CD4-positive, alpha-beta memory T cell (primary cell): ENCODE measurements at regions not wholly inside any gene's neighbourhood (a gene's known extent, or its start where the extent isn't known, plus 50 kb on each side); places are given as distances from the start of the nearest gene placed in this dataset.

Experiments
- CTCF ChIA-PET: fragments of 350-600 bp; sonication (Branson Sonifier 250); formaldehyde crosslinking; loops from one replicate; lab custom pipeline; 2021; ENCODE audit warnings: inconsistent platforms; ENCODE audit not compliant: partially characterized antibody; lab: Charles Lee
- POLR2A ChIA-PET: fragments of 350-600 bp; sonication (Branson Sonifier 250); formaldehyde crosslinking; loops from one replicate; lab custom pipeline; 2021; ENCODE audit not compliant: partially characterized antibody; lab: Charles Lee
- DNase-seq, 5 donors: peaks; one replicate each; pipeline versions ENCODE4 v3.0.0 to v3.0.0-alpha.2; 2020 to 2022; ENCODE audit warnings: mixed read lengths in 1 of 5
- H3K27ac ChIP-seq: one replicate; pipeline ENCODE4 v1.7.0; 2013; ENCODE audit warnings: low read depth, low read length
- H3K27me3 ChIP-seq: 2 replicates; pipeline ENCODE4 v1.7.0; 2013; ENCODE audit warnings: mild to moderate bottlenecking, low read length, moderate library complexity; ENCODE audit not compliant: insufficient read depth
- H3K36me3 ChIP-seq: 2 replicates; pipeline ENCODE4 v1.7.0; 2013; ENCODE audit warnings: mild to moderate bottlenecking, low read length, moderate library complexity; ENCODE audit not compliant: insufficient read depth
- H3K4me1 ChIP-seq: 2 replicates; pipeline ENCODE4 v1.7.0; 2013; ENCODE audit warnings: mild to moderate bottlenecking, low read length, moderate library complexity; ENCODE audit not compliant: insufficient read depth
- H3K4me3 ChIP-seq, 2 donors: one replicate each; pipeline ENCODE4 v1.7.0; 2013; ENCODE audit warnings: low read length in 2 of 2, mild to moderate bottlenecking in 1 of 2
- H3K9me3 ChIP-seq, 2 donors: one replicate each; pipeline ENCODE4 v1.7.0; 2013; ENCODE audit warnings: low read length in 2 of 2, control low read depth in 1 of 2; ENCODE audit not compliant: control insufficient read depth in 1 of 2
- H3K27ac Mint-ChIP-seq, 7 donors: one replicate each; pipeline ENCODE4 v1.8.0; 2020 to 2021; ENCODE audit warnings: mixed read lengths in 7 of 7, mild to moderate bottlenecking in 6 of 7, inconsistent platforms in 3 of 7, moderate library complexity in 3 of 7
- H3K27me3 Mint-ChIP-seq, 2 donors: one replicate each; pipeline ENCODE4 v1.8.0; 2020 to 2021; ENCODE audit warnings: mixed read lengths in 2 of 2
- H3K36me3 Mint-ChIP-seq, 2 donors: one replicate each; pipeline ENCODE4 v1.8.0; 2020 to 2021; ENCODE audit warnings: mixed read lengths in 2 of 2, inconsistent platforms in 1 of 2, mild to moderate bottlenecking in 1 of 2
- H3K4me1 Mint-ChIP-seq, 4 donors: one replicate each; pipeline ENCODE4 v1.8.0; 2020 to 2021; ENCODE audit warnings: mixed read lengths in 4 of 4, mild to moderate bottlenecking in 1 of 4
- H3K4me3 Mint-ChIP-seq, 8 donors: one replicate each; pipeline ENCODE4 v1.8.0; 2020 to 2021; ENCODE audit warnings: mixed read lengths in 8 of 8, mild to moderate bottlenecking in 7 of 8, moderate library complexity in 6 of 8, inconsistent platforms in 3 of 8
- H3K9me3 Mint-ChIP-seq, 8 donors: one replicate each; pipeline ENCODE4 v1.8.0; 2020 to 2021; ENCODE audit warnings: mixed read lengths in 8 of 8, mild to moderate bottlenecking in 5 of 8, inconsistent platforms in 3 of 8, moderate library complexity in 1 of 8
- intact Hi-C: fragments of 100-400 bp; cut with micrococcal nuclease; formaldehyde crosslinking; loops from one replicate; pipeline ENCODE4 v1.15.1; 2023

DNA sequence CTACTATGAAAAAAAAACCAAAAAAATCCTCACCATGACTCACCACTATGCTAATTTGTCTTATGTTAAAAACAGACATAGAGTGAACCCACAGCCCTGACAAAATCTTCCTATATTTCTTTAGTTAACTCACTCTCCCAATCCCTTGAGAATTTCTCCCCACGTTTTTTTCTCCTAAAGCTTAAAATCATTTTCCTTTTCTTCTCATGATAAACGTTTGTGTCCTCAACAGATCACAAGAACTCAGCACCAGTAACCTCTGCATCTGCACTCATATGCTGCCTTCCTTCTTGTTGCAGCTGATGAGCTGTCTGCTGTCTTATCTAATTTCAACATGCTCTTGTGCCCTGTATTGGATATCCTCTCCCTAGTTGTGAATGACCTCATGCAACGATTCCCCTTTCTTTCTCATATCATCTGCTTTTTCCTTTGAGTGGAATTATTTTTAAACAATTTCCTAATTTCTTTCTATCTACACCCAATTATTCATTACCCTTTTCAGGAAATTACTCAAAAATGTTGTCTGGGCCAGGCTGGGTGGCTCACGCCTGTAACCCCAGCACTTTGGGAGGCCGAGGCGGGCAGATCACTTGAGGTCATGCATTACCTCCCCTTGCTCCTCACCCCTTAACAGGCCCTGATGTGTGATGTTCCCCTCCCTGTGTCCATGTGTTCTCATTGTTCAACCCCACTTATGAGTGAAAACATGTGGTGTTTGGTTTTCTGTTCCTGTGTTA lies 427.5 kb upstream of the MGAT4C start:
- ChIA-PET CTCF (no interaction called here), POLR2A (no interaction called here)
- Histone ChIP-seq H3K4me1 (no peaks in the 10 kb centered on the region), H3K36me3 (no peaks in the 10 kb centered on the region), H3K27ac (no peak overlapping the region), H3K4me3 (no peak overlapping the region), H3K9me3 (no peaks in the 10 kb centered on the region), H3K27me3 (no peaks in the 10 kb centered on the region)
- no peak overlapping the region for H3K27ac Mint-ChIP-seq
- no peaks in the 10 kb centered on the region for H3K27me3 Mint-ChIP-seq
- no peak overlapping the region for H3K4me3 Mint-ChIP-seq
- H3K9me3 Mint-ChIP-seq = peaks cover 0 to 20% (median 10%) of the 10 kb centered on the region in 8 donors
- no peaks in the 10 kb centered on the region for H3K36me3 Mint-ChIP-seq
- DNase-seq = no peak
- intact Hi-C loops = no loop called here
- no peaks in the 10 kb centered on the region for H3K4me1 Mint-ChIP-seq

DNA sequence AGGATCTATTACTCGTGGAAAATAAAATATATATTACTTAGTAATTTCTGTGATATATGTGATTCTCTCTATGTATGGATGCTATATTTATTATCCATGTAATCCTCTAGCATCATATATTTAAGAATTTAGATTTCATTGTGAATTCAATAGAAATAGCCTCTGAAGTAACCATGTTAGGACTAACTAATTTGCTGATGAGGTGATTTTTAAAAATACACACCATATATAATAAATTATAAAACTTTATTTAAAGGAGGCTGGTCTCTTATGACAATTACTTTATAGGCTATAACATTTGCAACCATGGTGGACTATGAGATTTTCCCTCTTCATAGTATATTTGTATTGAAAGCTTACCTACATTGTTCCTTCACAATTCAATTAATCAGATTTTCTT lies 424.9 kb upstream of the MGAT4C start:
- no peaks in the 10 kb centered on the region for H3K36me3 Mint-ChIP-seq
- intact Hi-C loops = no loop called here
- no peaks in the 10 kb centered on the region for H3K27me3 Mint-ChIP-seq
- no peak overlapping the region for H3K4me3 Mint-ChIP-seq
- Histone ChIP-seq H3K4me3 (no peak overlapping the region), H3K27ac (no peak overlapping the region), H3K4me1 (no peaks in the 10 kb centered on the region), H3K27me3 (no peaks in the 10 kb centered on the region), H3K36me3 (no peaks in the 10 kb centered on the region), H3K9me3 (no peaks in the 10 kb centered on the region)
- no peak overlapping the region for H3K27ac Mint-ChIP-seq
- POLR2A ChIA-PET = no interaction called here
- CTCF ChIA-PET = no interaction called here
- no peak for DNase-seq
- no peaks in the 10 kb centered on the region for H3K4me1 Mint-ChIP-seq
- peaks cover 0 to 9% (median 4%) of the 10 kb centered on the region in 8 donors for H3K9me3 Mint-ChIP-seq

DNA sequence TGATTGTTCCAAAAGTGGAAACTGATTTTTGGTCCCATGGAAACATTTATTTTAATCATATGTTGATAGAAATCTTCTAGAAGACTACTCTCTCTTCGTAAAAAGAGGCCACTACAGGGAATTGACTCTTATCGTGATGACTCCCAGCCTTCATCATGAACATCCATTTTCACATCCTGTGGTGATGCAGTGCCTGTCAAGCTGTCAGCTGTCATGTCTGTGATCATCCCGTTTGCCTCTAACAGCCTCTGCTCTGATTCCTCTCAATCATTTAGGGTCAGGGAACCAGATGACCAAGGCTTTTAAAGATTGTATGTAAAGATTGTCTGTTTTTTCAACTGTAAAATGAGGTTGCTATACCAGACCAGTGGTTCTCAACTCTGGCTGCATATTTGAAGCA lies 419.0 kb upstream of the MGAT4C start:
- Histone ChIP-seq H3K36me3 (no peaks in the 10 kb centered on the region), H3K4me3 (no peak overlapping the region), H3K27ac (no peak overlapping the region), H3K27me3 (no peaks in the 10 kb centered on the region), H3K4me1 (no peaks in the 10 kb centered on the region), H3K9me3 (no peaks in the 10 kb centered on the region)
- POLR2A ChIA-PET = no interaction called here
- Mint-ChIP-seq H3K9me3 (peaks cover 0 to 9% (median 4%) of the 10 kb centered on the region in 8 donors), H3K27ac (no peak overlapping the region), H3K27me3 (no peaks in the 10 kb centered on the region), H3K4me3 (no peak overlapping the region), H3K4me1 (no peaks in the 10 kb centered on the region), H3K36me3 (no peaks in the 10 kb centered on the region)
- no peak for DNase-seq
- intact Hi-C loops = no loop called here
- CTCF ChIA-PET = no interaction called here

GRCh38 chr12:86670986-86671385 lies 414.8 kb upstream of the MGAT4C start:
- Mint-ChIP-seq H3K4me3 (no peak overlapping the region), H3K27me3 (no peaks in the 10 kb centered on the region), H3K36me3 (no peaks in the 10 kb centered on the region), H3K4me1 (no peaks in the 10 kb centered on the region), H3K27ac (no peak overlapping the region), H3K9me3 (peaks cover 0 to 18% (median 7%) of the 10 kb centered on the region in 8 donors)
- Histone ChIP-seq H3K36me3 (no peaks in the 10 kb centered on the region), H3K27me3 (no peaks in the 10 kb centered on the region), H3K4me3 (no peak overlapping the region), H3K9me3 (peaks cover 0 to 4% of the 10 kb centered on the region in 2 donors), H3K27ac (no peak overlapping the region), H3K4me1 (no peaks in the 10 kb centered on the region)
- intact Hi-C loops = no loop called here
- POLR2A ChIA-PET = no interaction called here
- no peak for DNase-seq
- CTCF ChIA-PET = no interaction called here

DNA sequence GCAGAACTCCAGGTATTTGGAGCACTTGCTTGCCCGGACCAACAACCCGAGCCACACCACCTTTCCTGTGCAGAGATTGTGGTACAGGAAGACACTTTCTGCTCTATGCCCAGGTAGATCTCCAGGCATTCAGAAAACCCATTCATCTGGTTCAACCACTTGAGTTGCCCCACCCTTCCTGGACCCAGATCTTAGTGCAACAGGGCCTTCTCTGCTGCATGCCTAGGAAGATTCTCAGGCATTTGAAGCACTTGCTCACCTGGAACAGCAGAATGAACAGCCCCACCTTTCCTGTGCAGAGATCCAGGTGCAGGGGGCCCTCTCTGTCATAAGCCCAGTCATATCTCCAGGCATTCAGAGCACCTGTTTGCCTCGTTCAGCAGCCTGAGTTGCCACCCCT lies 412.8 kb upstream of the MGAT4C start:
- Mint-ChIP-seq H3K36me3 (no peaks in the 10 kb centered on the region), H3K9me3 (peaks cover 2 to 19% (median 8%) of the 10 kb centered on the region in 8 donors), H3K27me3 (no peaks in the 10 kb centered on the region), H3K4me3 (no peak overlapping the region), H3K4me1 (no peaks in the 10 kb centered on the region), H3K27ac (no peak overlapping the region)
- peak in 1 of 5 donors; percentile 29 for DNase-seq
- Histone ChIP-seq H3K27me3 (no peaks in the 10 kb centered on the region), H3K4me1 (no peaks in the 10 kb centered on the region), H3K4me3 (no peak overlapping the region), H3K27ac (no peak overlapping the region), H3K36me3 (no peaks in the 10 kb centered on the region), H3K9me3 (peaks cover 0 to 4% of the 10 kb centered on the region in 2 donors)
- intact Hi-C loops = no loop called here
- POLR2A ChIA-PET = no interaction called here
- CTCF ChIA-PET = no interaction called here

DNA sequence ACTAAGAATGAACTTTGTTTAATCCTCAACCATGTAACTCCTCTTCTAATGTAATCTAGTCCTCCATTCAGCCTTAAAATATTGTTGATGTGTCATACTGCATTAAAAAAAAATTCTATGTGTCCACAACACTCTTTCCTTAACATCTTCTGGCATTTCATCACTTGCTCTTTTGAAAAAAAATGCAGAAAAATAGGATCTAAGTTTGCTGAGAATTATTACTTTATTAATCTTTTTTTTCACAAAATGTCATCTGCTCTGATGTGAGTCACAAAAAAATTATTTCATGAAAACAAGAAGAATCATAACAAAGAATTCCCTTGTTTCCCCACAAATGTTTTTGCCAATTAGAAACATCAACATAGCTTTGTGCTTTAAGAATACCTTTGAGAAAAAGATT lies 410.1 kb upstream of the MGAT4C start:
- intact Hi-C loops = no loop called here

GRCh38 chr12:86663716-86664115 lies 407.5 kb upstream of the MGAT4C start:
- Histone ChIP-seq H3K4me3 (no peak overlapping the region), H3K36me3 (no peaks in the 10 kb centered on the region), H3K27ac (no peak overlapping the region), H3K9me3 (no peaks in the 10 kb centered on the region), H3K4me1 (no peaks in the 10 kb centered on the region), H3K27me3 (no peaks in the 10 kb centered on the region)
- Mint-ChIP-seq H3K36me3 (no peaks in the 10 kb centered on the region), H3K9me3 (peaks cover 0 to 18% (median 7%) of the 10 kb centered on the region in 8 donors), H3K27me3 (no peaks in the 10 kb centered on the region), H3K27ac (no peak overlapping the region), H3K4me3 (no peak overlapping the region), H3K4me1 (no peaks in the 10 kb centered on the region)
- POLR2A ChIA-PET = no interaction called here
- no peak for DNase-seq
- CTCF ChIA-PET = no interaction called here
- intact Hi-C loops = no loop called here

More for the DNA sequence above, 410.1 kb upstream of the MGAT4C start:
- no peaks in the 10 kb centered on the region for H3K36me3 Mint-ChIP-seq
- no peak overlapping the region for H3K4me3 ChIP-seq
- no peaks in the 10 kb centered on the region for H3K36me3 ChIP-seq
- no peaks in the 10 kb centered on the region for H3K27me3 Mint-ChIP-seq
- H3K9me3 ChIP-seq = peaks cover 0 to 4% of the 10 kb centered on the region in 2 donors
- peaks cover 0 to 18% (median 7%) of the 10 kb centered on the region in 8 donors for H3K9me3 Mint-ChIP-seq
- no peak overlapping the region for H3K27ac Mint-ChIP-seq
- H3K4me1 ChIP-seq = no peaks in the 10 kb centered on the region
- no peaks in the 10 kb centered on the region for H3K4me1 Mint-ChIP-seq
- H3K27me3 ChIP-seq = no peaks in the 10 kb centered on the region
- ChIA-PET POLR2A (no interaction called here), CTCF (no interaction called here)
- no peak overlapping the region for H3K4me3 Mint-ChIP-seq
- no peak overlapping the region for H3K27ac ChIP-seq
- DNase-seq = no peak
